ENCODE measurements at regions not wholly inside any gene's neighbourhood (a gene's known extent, or its start where the extent isn't known, plus 50 kb on each side); places are given as distances from the start of the nearest gene placed in this dataset.
A peak's percentile ranks its signal among the peaks of the same experiment; 100 is the strongest.

DNA sequence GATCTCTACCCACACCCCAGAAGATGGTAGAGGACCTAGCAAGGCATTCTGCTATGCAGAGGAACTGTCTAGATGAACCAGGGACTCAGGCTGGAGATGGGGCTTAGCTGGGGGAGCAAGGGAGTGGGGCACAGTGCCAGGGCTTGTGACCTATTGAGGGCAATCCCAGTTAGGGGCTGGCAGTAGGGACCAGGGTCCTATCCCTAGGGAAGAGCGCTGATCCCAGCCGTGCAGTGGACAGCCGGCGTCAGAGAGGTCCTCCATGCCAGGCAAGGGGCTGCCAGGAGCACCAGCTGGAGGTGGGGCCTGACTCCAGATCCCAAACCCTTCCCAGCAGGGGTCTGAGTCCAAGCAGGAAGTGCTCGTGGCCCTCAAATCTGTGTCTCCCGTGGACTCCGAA lies 52.7 kb upstream of the NEURL1B start:
- Histone ChIP-seq H3K9me3 (no peaks in the 10 kb centered on the region), H3K4me3 (no peak overlapping the region), H3K9ac (ENCODE audit: low read depth in 2 of 2, low read length in 2 of 2) (no peak overlapping the region), H3K27me3 (no peaks in the 10 kb centered on the region), H3K36me3 (no peaks in the 10 kb centered on the region), H3K27ac (no peak overlapping the region), H3K4me1 (no peaks in the 10 kb centered on the region)
- DNase-seq = no peak
- TF ChIP-seq, protein P1, sequence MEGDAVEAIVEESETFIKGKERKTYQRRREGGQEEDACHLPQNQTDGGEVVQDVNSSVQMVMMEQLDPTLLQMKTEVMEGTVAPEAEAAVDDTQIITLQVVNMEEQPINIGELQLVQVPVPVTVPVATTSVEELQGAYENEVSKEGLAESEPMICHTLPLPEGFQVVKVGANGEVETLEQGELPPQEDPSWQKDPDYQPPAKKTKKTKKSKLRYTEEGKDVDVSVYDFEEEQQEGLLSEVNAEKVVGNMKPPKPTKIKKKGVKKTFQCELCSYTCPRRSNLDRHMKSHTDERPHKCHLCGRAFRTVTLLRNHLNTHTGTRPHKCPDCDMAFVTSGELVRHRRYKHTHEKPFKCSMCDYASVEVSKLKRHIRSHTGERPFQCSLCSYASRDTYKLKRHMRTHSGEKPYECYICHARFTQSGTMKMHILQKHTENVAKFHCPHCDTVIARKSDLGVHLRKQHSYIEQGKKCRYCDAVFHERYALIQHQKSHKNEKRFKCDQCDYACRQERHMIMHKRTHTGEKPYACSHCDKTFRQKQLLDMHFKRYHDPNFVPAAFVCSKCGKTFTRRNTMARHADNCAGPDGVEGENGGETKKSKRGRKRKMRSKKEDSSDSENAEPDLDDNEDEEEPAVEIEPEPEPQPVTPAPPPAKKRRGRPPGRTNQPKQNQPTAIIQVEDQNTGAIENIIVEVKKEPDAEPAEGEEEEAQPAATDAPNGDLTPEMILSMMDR (IDR thresholded peaks at IDR 0.05) = no peak
- intact Hi-C loops (cut with DNase I) = no loop called here

DNA sequence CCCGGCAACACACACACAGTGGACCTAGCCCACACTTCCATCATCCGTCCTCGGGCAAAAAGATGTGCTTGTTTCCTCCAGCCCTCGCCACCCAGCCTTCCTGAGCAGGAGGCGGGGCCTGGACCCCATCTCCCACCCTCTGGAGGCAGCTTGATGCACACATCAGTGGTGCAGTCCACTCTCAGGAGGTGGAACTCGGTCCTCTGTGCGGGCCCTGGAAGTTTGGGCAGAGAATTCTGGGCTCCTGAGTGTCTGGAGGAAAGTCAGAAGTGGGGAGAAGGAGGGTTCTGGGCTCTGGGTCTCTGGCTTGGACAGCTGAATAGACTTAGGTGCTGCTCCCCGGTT lies 54.0 kb upstream of the NEURL1B start:
- no peak for DNase-seq
- H3K9me3 ChIP-seq = no peaks in the 10 kb centered on the region
- intact Hi-C loops (cut with DNase I) = no loop called here
- TF ChIP-seq, protein P1 (IDR thresholded peaks at IDR 0.05) = no peak
- H3K27ac ChIP-seq = no peak overlapping the region
- no peaks in the 10 kb centered on the region for H3K4me1 ChIP-seq
- no peak overlapping the region for H3K9ac ChIP-seq (ENCODE audit: low read depth in 2 of 2, low read length in 2 of 2)
- H3K4me3 ChIP-seq = no peak overlapping the region
- no peaks in the 10 kb centered on the region for H3K36me3 ChIP-seq
- no peaks in the 10 kb centered on the region for H3K27me3 ChIP-seq

DNA sequence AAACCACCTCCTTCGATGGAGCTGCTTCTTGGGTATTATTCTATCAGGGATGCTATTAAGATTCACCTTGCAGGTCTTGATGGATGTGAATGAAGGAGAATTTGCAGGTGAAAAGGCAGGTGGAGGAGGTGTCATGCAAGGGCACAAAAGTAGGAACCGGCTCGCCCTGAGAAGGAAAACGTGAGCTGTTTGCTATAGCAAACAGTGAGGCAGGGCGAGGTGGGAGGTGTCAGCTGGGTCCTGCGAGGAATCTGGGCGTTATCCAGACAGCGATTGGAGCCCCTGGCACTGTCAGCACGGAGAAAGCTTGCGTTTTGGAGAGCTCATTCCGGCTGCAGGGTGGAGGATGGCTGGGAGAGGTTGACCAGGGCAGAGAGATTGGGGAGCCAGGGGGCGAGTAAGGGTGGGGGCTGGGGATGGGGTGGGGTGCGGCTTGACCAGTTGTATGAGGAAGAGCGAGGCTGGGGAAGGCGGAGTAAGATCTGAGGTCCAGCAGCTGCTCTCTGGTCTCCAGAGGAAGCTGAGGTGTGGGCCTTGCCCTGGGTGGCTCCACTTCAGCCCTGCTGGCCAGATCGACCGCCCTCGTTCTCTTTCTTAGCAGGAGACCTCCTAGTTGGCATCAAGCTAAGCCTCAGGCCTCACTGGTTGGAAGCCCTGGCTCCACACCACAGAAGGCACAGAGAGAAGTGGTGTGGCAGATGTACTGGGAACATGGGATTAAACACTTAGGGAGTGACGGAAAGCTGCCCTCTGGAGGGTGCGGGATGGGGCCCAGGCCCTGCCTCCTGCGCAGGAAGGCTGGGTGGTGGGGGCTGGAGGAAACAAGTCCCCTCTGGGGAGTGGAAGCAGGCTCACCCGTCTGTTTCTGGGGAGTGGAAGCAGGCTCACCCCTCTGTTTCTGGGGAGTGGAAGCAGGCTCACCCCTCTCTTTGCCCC lies 54.7 kb upstream of the NEURL1B start:
- DNase-seq = peak; percentile 51

DNA sequence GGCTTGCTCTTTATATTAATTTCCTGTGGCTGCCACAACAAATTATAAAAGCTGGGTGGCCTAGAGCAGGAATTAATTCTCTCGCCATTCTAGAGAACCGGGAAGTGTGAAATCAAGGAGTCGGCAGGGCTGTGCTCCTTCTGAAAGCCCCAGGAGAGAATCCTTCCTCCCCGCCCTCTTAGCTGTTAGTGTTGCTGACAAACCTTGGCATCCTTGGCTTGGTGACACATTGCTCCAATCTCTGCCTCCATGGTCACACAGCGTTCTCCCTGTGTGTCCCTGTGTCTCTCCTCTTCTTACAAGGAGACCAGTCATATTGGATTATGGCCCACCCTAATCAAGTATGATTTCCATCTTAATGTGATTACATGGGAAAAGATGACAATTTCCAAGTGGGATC lies 55.9 kb upstream of the NEURL1B start:
- Histone ChIP-seq H3K9me3 (no peaks in the 10 kb centered on the region), H3K36me3 (no peaks in the 10 kb centered on the region), H3K4me3 (no peak overlapping the region), H3K9ac (ENCODE audit: low read depth in 2 of 2, low read length in 2 of 2) (no peak overlapping the region), H3K27ac (no peak overlapping the region), H3K4me1 (no peaks in the 10 kb centered on the region), H3K27me3 (no peaks in the 10 kb centered on the region)
- no peak for DNase-seq
- TF ChIP-seq, protein P1 (IDR thresholded peaks at IDR 0.05) = no peak
- intact Hi-C loops (cut with DNase I) = no loop called here

More for the DNA sequence above, 54.7 kb upstream of the NEURL1B start:
- Histone ChIP-seq H3K27ac (no peak overlapping the region), H3K4me1 (no peaks in the 10 kb centered on the region), H3K9ac (ENCODE audit: low read depth in 2 of 2, low read length in 2 of 2) (no peak overlapping the region), H3K36me3 (no peaks in the 10 kb centered on the region), H3K4me3 (no peak overlapping the region), H3K27me3 (no peaks in the 10 kb centered on the region), H3K9me3 (no peaks in the 10 kb centered on the region)
- intact Hi-C loops (cut with DNase I) = no loop called here
- TF ChIP-seq, protein P1 (IDR thresholded peaks at IDR 0.05) = no peak

DNA sequence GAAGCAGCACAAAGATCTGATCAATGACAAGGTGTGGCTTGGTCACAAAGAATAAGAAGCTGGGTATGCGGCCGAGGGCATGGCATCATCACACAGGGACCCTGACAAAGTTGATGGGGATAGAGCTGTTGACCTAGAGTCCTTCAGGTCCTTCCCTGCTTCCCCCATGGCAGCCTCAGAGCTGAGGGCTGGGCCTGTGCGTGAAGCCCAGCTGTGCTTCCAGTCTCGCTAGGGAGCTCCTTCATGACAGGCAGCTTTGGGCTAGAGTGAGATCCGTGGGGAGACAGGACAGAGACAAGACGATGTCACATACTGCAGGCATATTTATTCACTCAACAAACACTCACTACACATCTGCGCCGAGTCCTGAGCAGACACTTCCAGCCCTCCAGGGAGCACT lies 56.4 kb upstream of the NEURL1B start:
- Histone ChIP-seq H3K36me3 (no peaks in the 10 kb centered on the region), H3K27me3 (no peaks in the 10 kb centered on the region), H3K4me3 (no peak overlapping the region), H3K27ac (no peak overlapping the region), H3K9ac (ENCODE audit: low read depth in 2 of 2, low read length in 2 of 2) (no peak overlapping the region), H3K9me3 (no peaks in the 10 kb centered on the region), H3K4me1 (no peaks in the 10 kb centered on the region)
- no peak for DNase-seq
- TF ChIP-seq, protein P1 (IDR thresholded peaks at IDR 0.05) = no peak
- intact Hi-C loops (cut with DNase I) = no loop called here
